ENCODE measurements at regions not wholly inside any gene's neighbourhood (a gene's known extent, or its start where the extent isn't known, plus 50 kb on each side); places are given as distances from the start of the nearest gene placed in this dataset.

- TF ChIP-seq CTCF (IDR thresholded peaks at IDR 0.05): no peak
- TF ChIP-seq POLR2A (IDR thresholded peaks at IDR 0.05): no peak
Observed at GRCh38 chr13:21238267-21238666, 61.8 kb downstream of the MRPL57 start.
